Esophagus muscularis mucosa (tissue), 4 donors: ENCODE measurements at regions not wholly inside any gene's neighbourhood (a gene's known extent, or its start where the extent isn't known, plus 50 kb on each side); places are given as distances from the start of the nearest gene placed in this dataset.

ENCODE experiments used
- DNase-seq: peaks from one replicate; pipeline ENCODE4 v3.0.0-alpha.2; 2017; ENCODE audit errors: extremely low spot score
- H3K27ac ChIP-seq, 4 donors: fragments of 200-600 bp; sonication (generic); replicated peaks in 1 of 4; 1 replicate in 3 of 4; 2 replicates in 1 of 4; pipeline ENCODE4 v1.5.1; 2016 to 2019; ENCODE audit warnings: mild to moderate bottlenecking in 1 of 4
- H3K27me3 ChIP-seq, 4 donors: fragments of 200-600 bp; sonication (generic); one replicate each; pipeline versions ENCODE4 v1.5.1 to v1.6.0; 2016 to 2019
- H3K36me3 ChIP-seq, 4 donors: fragments of 200-600 bp; sonication (generic); one replicate each; pipeline ENCODE4 v1.5.1; 2016 to 2019
- H3K4me1 ChIP-seq, 4 donors: fragments of 200-600 bp; sonication (generic); one replicate each; pipeline ENCODE4 v1.5.1; 2016 to 2019
- H3K4me3 ChIP-seq, 4 donors: fragments of 200-600 bp; sonication (generic); 1 replicate in 2 of 4; 2 replicates in 2 of 4; pipeline ENCODE4 v1.5.1; 2016 to 2019; ENCODE audit warnings: mild to moderate bottlenecking in 4 of 4, moderate library complexity in 1 of 4
- H3K9me3 ChIP-seq, 4 donors: fragments of 200-600 bp; sonication (generic); 1 replicate in 3 of 4; 2 replicates in 1 of 4; pipeline ENCODE4 v1.5.1; 2016 to 2019
- CTCF ChIP-seq, 3 experiments: fragments of 200-600 bp in 2 of 3; fragments of 450-650 bp in 1 of 3; sonication (generic) in 2 of 3; IDR thresholded peaks; one replicate each; pipeline ENCODE4 v1.5.1; 2017 to 2019; ENCODE audit warnings: antibody characterized with exemption in 3 of 3, mild to moderate bottlenecking in 2 of 3, moderate library complexity in 1 of 3
- EP300 ChIP-seq: sonication (generic); formaldehyde crosslinking; IDR thresholded peaks from one replicate; pipeline ENCODE4 v1.6.1; 2017; ENCODE audit warnings: antibody characterized with exemption
- POLR2A ChIP-seq: fragments of 450-650 bp; IDR thresholded peaks from one replicate; pipeline ENCODE4 v1.6.1; 2017; ENCODE audit warnings: antibody characterized with exemption, moderate library complexity, mild to moderate bottlenecking, low read depth
- POLR2AphosphoS5 ChIP-seq, 2 donors: sonication (generic); formaldehyde crosslinking; IDR thresholded peaks; one replicate each; pipeline ENCODE4 v1.6.1; 2017; ENCODE audit warnings: antibody characterized with exemption in 2 of 2
- WGBS: methylation state at CpG from one replicate; pipeline ENCODE4 v1.1.5; 2018; 5-methylcytosine and 5-hydroxymethylcytosine counted together
- intact Hi-C: fragments of 100-400 bp; cut with DNase I; formaldehyde crosslinking; loops from one replicate; pipeline ENCODE4 v1.15.1; 2023

- peaks cover 70 to 76% (median 70%) of the 10 kb centered on the region in 4 donors for H3K4me1 ChIP-seq
- H3K4me3 ChIP-seq: no peak overlapping the region
- H3K27ac ChIP-seq: peak overlapping the region; percentile 56 to 75 (median 71)
- DNase-seq: no peak
- H3K9me3 ChIP-seq: no peaks in the 10 kb centered on the region
- TF ChIP-seq POLR2AphosphoS5 (IDR thresholded peaks at IDR 0.05) (peak; percentile 65 to 72), CTCF (IDR thresholded peaks at IDR 0.05) (no peak)
- 73% methylated on average over 3 of the region's 5 CpGs for WGBS
- no peaks in the 10 kb centered on the region for H3K27me3 ChIP-seq
- H3K36me3 ChIP-seq: no peaks in the 10 kb centered on the region
- intact Hi-C loops: no loop called here
Measured at GRCh38 chr1:201737352-201738060, 91.5 kb upstream of the IPO9 start.

- no peak for DNase-seq
- Histone ChIP-seq H3K4me3 (peak overlapping the region; percentile 61 to 70 (median 66)), H3K36me3 (no peaks in the 10 kb centered on the region), H3K4me1 (peaks cover 65 to 76% (median 69%) of the 10 kb centered on the region in 4 donors), H3K9me3 (no peaks in the 10 kb centered on the region), H3K27ac (peak overlapping the region; percentile 70 to 75 (median 71)), H3K27me3 (no peaks in the 10 kb centered on the region)
- WGBS: 39% methylated on average over 11 of the region's 12 CpGs
- TF ChIP-seq CTCF (IDR thresholded peaks at IDR 0.05): no peak
- no peak for TF ChIP-seq POLR2AphosphoS5 (IDR thresholded peaks at IDR 0.05)
- TF ChIP-seq EP300: no peak
- TF ChIP-seq POLR2A: no peak
- intact Hi-C loops: no loop called here
Measured at GRCh38 chr1:201739080-201739479, 89.9 kb upstream of the IPO9 start.

GRCh38 chr1:201739492-201740085 is 89.4 kb upstream of the IPO9 start:
- Histone ChIP-seq H3K36me3 (no peaks in the 10 kb centered on the region), H3K27me3 (no peaks in the 10 kb centered on the region), H3K9me3 (no peaks in the 10 kb centered on the region), H3K4me1 (peaks cover 66 to 73% (median 67%) of the 10 kb centered on the region in 4 donors), H3K4me3 (peak overlapping the region; percentile 61 to 70 (median 66)), H3K27ac (peak overlapping the region; percentile 70 to 75 (median 71))
- no peak for DNase-seq
- 3% methylated on average over 11 of the region's 38 CpGs for WGBS
- no peak for TF ChIP-seq POLR2A
- TF ChIP-seq EP300: no peak
- no peak for TF ChIP-seq POLR2AphosphoS5 (IDR thresholded peaks at IDR 0.05)
- TF ChIP-seq CTCF (IDR thresholded peaks at IDR 0.05): no peak
- intact Hi-C loops: no loop called here

- H3K4me1 ChIP-seq: peaks cover 62 to 68% (median 65%) of the 10 kb centered on the region in 4 donors
- no peaks in the 10 kb centered on the region for H3K9me3 ChIP-seq
- H3K27me3 ChIP-seq: no peaks in the 10 kb centered on the region
- 23% methylated on average over 22 of the region's 29 CpGs for WGBS
- peak overlapping the region; percentile 61 to 70 (median 66) for H3K4me3 ChIP-seq
- intact Hi-C loops: no loop called here
- no peaks in the 10 kb centered on the region for H3K36me3 ChIP-seq
- peak overlapping the region; percentile 70 to 75 (median 71) for H3K27ac ChIP-seq
- no peak for DNase-seq
- TF ChIP-seq POLR2A (no peak), EP300 (no peak), CTCF (IDR thresholded peaks at IDR 0.05) (no peak), POLR2AphosphoS5 (IDR thresholded peaks at IDR 0.05) (no peak)
Measured at GRCh38 chr1:201740086-201740541, 88.8 kb upstream of the IPO9 start.
